ENCODE measurements at regions not wholly inside any gene's neighbourhood (a gene's known extent, or its start where the extent isn't known, plus 50 kb on each side); places are given as distances from the start of the nearest gene placed in this dataset.
"Not testable (repeated sequence)": the region's sequence is repeated elsewhere in the genome, so short reads cannot be mapped to it uniquely, and the experiment has no call there.

- peak; percentile 48 for DNase-seq (ENCODE audit: low read depth)
Observed at GRCh38 chr17:20908313-20909267, 134.2 kb downstream of the USP22 start.

- no peak for DNase-seq (ENCODE audit: low read depth)
Observed at GRCh38 chr17:20914658-20915057, 128.2 kb downstream of the USP22 start.

GRCh38 chr17:20916383-20916782 lies 126.4 kb downstream of the USP22 start:
- DNase-seq (ENCODE audit: low read depth) = no peak

- not testable (repeated sequence) for DNase-seq (ENCODE audit: low read depth)
Observed at GRCh38 chr17:20917610-20918306, 125.1 kb downstream of the USP22 start.

- no peak for DNase-seq (ENCODE audit: low read depth)
Observed at GRCh38 chr17:20920095-20920814, 122.6 kb downstream of the USP22 start.

GRCh38 chr17:20920815-20921199 lies 122.0 kb downstream of the USP22 start:
- DNase-seq (ENCODE audit: low read depth) = no peak

GRCh38 chr17:20922128-20922670 lies 120.6 kb downstream of the USP22 start:
- DNase-seq (ENCODE audit: low read depth) = no peak

- DNase-seq (ENCODE audit: low read depth) = no peak
Observed at GRCh38 chr17:20924306-20924705, 118.5 kb downstream of the USP22 start.

GRCh38 chr17:20925091-20925490 lies 117.7 kb downstream of the USP22 start:
- no peak for DNase-seq (ENCODE audit: low read depth)

- no peak for DNase-seq (ENCODE audit: low read depth)
Observed at GRCh38 chr17:20925954-20926353, 116.9 kb downstream of the USP22 start.

GRCh38 chr17:20926532-20926931 lies 116.3 kb downstream of the USP22 start:
- no peak for DNase-seq (ENCODE audit: low read depth)

GRCh38 chr17:20927308-20927977 lies 115.4 kb downstream of the USP22 start:
- DNase-seq (ENCODE audit: low read depth) = no peak

- DNase-seq (ENCODE audit: low read depth) = no peak
Observed at GRCh38 chr17:20929334-20929733, 113.5 kb downstream of the USP22 start.

- DNase-seq (ENCODE audit: low read depth) = no peak
Observed at GRCh38 chr17:20930081-20930760, 112.6 kb downstream of the USP22 start.

GRCh38 chr17:20933040-20933439 lies 109.8 kb downstream of the USP22 start:
- DNase-seq (ENCODE audit: low read depth) = not testable (repeated sequence)

- DNase-seq (ENCODE audit: low read depth) = no peak
Observed at GRCh38 chr17:20934288-20934687, 108.5 kb downstream of the USP22 start.

GRCh38 chr17:20935740-20936139 lies 107.1 kb downstream of the USP22 start:
- no peak for DNase-seq (ENCODE audit: low read depth)

GRCh38 chr17:20938244-20938643 lies 104.6 kb downstream of the USP22 start:
- no peak for DNase-seq (ENCODE audit: low read depth)

- no peak for DNase-seq (ENCODE audit: low read depth)
Observed at GRCh38 chr17:20938988-20939615, 103.7 kb downstream of the USP22 start.

GRCh38 chr17:20941872-20942271 lies 100.9 kb downstream of the USP22 start:
- no peak for DNase-seq (ENCODE audit: low read depth)

Measured in T-helper 22 cell (primary cell).